Transverse colon (tissue), 4 donors: ENCODE measurements at regions not wholly inside any gene's neighbourhood (a gene's known extent, or its start where the extent isn't known, plus 50 kb on each side); places are given as distances from the start of the nearest gene placed in this dataset.
"Not testable (repeated sequence)": the region's sequence is repeated elsewhere in the genome, so short reads cannot be mapped to it uniquely, and the experiment has no call there.

Source experiments
- DNase-seq: peaks from one replicate; pipeline ENCODE4 v3.0.0-alpha.2; 2019
- H3K27ac ChIP-seq, 4 donors: fragments of 200-600 bp; sonication (generic); 2 replicates each; pipeline ENCODE4 v1.5.1; 2016 to 2018; ENCODE audit warnings: inconsistent platforms in 4 of 4
- H3K27me3 ChIP-seq: fragments of 200-600 bp; sonication (generic); 2 replicates; pipeline ENCODE4 v1.5.1; 2017; ENCODE audit warnings: inconsistent platforms
- H3K36me3 ChIP-seq, 4 donors: fragments of 200-600 bp; sonication (generic); 2 replicates each; pipeline ENCODE4 v1.5.1; 2017 to 2019; ENCODE audit warnings: inconsistent platforms in 4 of 4
- H3K4me1 ChIP-seq, 4 donors: fragments of 200-600 bp; sonication (generic); 2 replicates each; pipeline ENCODE4 v1.5.1; 2017 to 2020; ENCODE audit warnings: inconsistent platforms in 4 of 4
- H3K4me3 ChIP-seq, 4 donors: fragments of 200-600 bp; sonication (generic); 1 replicate in 1 of 4; 2 replicates in 3 of 4; pipeline versions ENCODE4 v1.5.1 to v1.6.1; 2017 to 2019; ENCODE audit warnings: inconsistent platforms in 4 of 4
- H3K9me3 ChIP-seq, 2 donors: fragments of 200-600 bp; sonication (generic); 2 replicates each; pipeline ENCODE4 v1.5.1; 2017 to 2019; ENCODE audit warnings: inconsistent platforms in 2 of 2
- EP300 ChIP-seq: sonication (generic); formaldehyde crosslinking; IDR thresholded peaks from one replicate; pipeline ENCODE4 v1.6.1; 2017; ENCODE audit warnings: antibody characterized with exemption, low read depth
- POLR2A ChIP-seq: fragments of 450-650 bp; IDR thresholded peaks from one replicate; pipeline ENCODE4 v1.6.1; 2016; ENCODE audit warnings: antibody characterized with exemption, mild to moderate bottlenecking, moderate library complexity
- POLR2AphosphoS5 ChIP-seq, 3 donors: sonication (generic); formaldehyde crosslinking; IDR thresholded peaks; one replicate each; pipeline ENCODE4 v1.6.1; 2016; ENCODE audit warnings: antibody characterized with exemption in 3 of 3
- WGBS, 2 donors: methylation state at CpG; one replicate each; pipeline ENCODE4 v1.1.5; 2018; ENCODE audit warnings: low coverage in 1 of 2; 5-methylcytosine and 5-hydroxymethylcytosine counted together
- in situ Hi-C, 4 donors: fragments of 200-750 bp; cut with MboI; loops; one replicate each; pipeline versions ENCODE4 v1.15.0 to v1.15.1; 2017; ENCODE audit warnings: low sequenced_read_pairs in 3 of 4, low pct_ligation_motif_present in 1 of 4, low pct_unique_long_range_greater_than_20kb in 1 of 4
- intact Hi-C: fragments of 100-400 bp; cut with DNase I; formaldehyde crosslinking; loops from one replicate; pipeline ENCODE4 v1.15.1; 2023; ENCODE audit warnings: low total_unique reads
- TF ChIP-seq, protein P1 (sequence below), 5 experiments: fragments of 200-600 bp in 3 of 5; fragments of 450-650 bp in 2 of 5; sonication (generic) in 3 of 5; IDR thresholded peaks; 1 replicate in 2 of 5; 2 replicates in 3 of 5; pipeline ENCODE4 v1.5.1; 2016 to 2017; ENCODE audit warnings: antibody characterized with exemption in 5 of 5, inconsistent platforms in 3 of 5, mild to moderate bottlenecking in 2 of 5, moderate library complexity in 1 of 5

DNA sequence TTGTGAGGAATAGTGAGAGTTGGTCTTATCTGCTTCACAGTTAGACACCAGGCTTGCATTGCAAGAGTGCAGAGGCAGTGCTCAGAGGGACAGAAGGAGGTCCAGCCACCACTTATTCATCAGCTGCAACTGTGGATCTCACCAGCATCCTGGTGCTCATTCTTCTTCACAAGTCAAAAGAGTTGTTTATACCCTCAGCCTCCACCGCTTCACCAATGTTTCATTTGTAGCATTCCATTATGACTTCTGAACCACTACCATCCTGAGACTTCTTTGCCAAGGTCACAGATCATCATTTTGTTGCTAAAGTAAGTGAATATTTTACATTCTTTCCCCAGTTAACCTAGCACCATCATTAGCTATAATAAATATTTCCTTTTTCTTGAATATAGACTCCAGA lies 230.5 kb upstream of the KITLG start:
- Histone ChIP-seq H3K27ac (no peak overlapping the region), H3K9me3 (no peaks in the 10 kb centered on the region), H3K4me3 (no peak overlapping the region), H3K27me3 (no peaks in the 10 kb centered on the region), H3K36me3 (no peaks in the 10 kb centered on the region), H3K4me1 (no peaks in the 10 kb centered on the region)
- DNase-seq, result no peak
- TF ChIP-seq POLR2AphosphoS5 (IDR thresholded peaks at IDR 0.05) (no peak), POLR2A (no peak), EP300 (no peak)
- TF ChIP-seq, protein P1, sequence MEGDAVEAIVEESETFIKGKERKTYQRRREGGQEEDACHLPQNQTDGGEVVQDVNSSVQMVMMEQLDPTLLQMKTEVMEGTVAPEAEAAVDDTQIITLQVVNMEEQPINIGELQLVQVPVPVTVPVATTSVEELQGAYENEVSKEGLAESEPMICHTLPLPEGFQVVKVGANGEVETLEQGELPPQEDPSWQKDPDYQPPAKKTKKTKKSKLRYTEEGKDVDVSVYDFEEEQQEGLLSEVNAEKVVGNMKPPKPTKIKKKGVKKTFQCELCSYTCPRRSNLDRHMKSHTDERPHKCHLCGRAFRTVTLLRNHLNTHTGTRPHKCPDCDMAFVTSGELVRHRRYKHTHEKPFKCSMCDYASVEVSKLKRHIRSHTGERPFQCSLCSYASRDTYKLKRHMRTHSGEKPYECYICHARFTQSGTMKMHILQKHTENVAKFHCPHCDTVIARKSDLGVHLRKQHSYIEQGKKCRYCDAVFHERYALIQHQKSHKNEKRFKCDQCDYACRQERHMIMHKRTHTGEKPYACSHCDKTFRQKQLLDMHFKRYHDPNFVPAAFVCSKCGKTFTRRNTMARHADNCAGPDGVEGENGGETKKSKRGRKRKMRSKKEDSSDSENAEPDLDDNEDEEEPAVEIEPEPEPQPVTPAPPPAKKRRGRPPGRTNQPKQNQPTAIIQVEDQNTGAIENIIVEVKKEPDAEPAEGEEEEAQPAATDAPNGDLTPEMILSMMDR (IDR thresholded peaks at IDR 0.05), result no peak
- intact Hi-C loops, result no loop called here
- 86 to 96% methylated on average over 1 of the region's 1 CpG for WGBS, 2 donors
- in situ Hi-C loops, result no loop called here

GRCh38 chr12:88809841-88810240 lies 229.6 kb upstream of the KITLG start:
- H3K9me3 ChIP-seq, H3K27me3 ChIP-seq, H3K4me1 ChIP-seq, DNase-seq, H3K27ac ChIP-seq, H3K36me3 ChIP-seq, in situ Hi-C loops, H3K4me3 ChIP-seq, intact Hi-C loops: not testable (repeated sequence)
- 68 to 88% methylated on average over 1 of the region's 1 CpG for WGBS, 2 donors

GRCh38 chr12:88805692-88806091 lies 225.4 kb upstream of the KITLG start:
- no peaks in the 10 kb centered on the region for H3K36me3 ChIP-seq
- no peak for DNase-seq
- H3K27me3 ChIP-seq, result no peaks in the 10 kb centered on the region
- no peak overlapping the region for H3K27ac ChIP-seq
- H3K4me1 ChIP-seq, result no peaks in the 10 kb centered on the region
- no peak overlapping the region for H3K4me3 ChIP-seq
- in situ Hi-C loops (no loop called here), intact Hi-C loops (no loop called here)
- no peaks in the 10 kb centered on the region for H3K9me3 ChIP-seq
- TF ChIP-seq, protein P1 (IDR thresholded peaks at IDR 0.05), result no peak
- TF ChIP-seq POLR2A, result no peak
- TF ChIP-seq EP300, result no peak
- TF ChIP-seq POLR2AphosphoS5 (IDR thresholded peaks at IDR 0.05), result no peak
- 59 to 75% methylated on average over 1 of the region's 1 CpG for WGBS, 2 donors

DNA sequence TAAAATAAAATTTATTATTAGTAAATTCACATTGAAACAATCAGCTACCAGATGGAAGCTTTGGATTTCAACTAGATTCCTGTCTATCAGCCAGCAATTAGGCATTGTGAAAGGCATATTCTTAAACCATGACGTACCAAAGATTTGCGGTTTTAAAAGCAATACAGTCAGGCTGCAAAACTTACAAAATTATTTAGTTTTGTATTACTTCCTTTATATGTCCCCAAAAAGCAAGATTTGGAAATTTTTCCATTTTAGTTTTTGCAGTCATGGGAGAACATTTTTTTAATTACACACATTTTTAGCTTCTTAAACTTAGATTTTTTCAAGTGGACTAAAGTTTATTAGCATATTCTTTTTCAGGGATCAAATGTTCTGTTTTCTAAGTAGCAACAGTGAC lies 225.0 kb upstream of the KITLG start:
- no peak overlapping the region for H3K27ac ChIP-seq
- intact Hi-C loops, result no loop called here
- DNase-seq, result no peak

DNA sequence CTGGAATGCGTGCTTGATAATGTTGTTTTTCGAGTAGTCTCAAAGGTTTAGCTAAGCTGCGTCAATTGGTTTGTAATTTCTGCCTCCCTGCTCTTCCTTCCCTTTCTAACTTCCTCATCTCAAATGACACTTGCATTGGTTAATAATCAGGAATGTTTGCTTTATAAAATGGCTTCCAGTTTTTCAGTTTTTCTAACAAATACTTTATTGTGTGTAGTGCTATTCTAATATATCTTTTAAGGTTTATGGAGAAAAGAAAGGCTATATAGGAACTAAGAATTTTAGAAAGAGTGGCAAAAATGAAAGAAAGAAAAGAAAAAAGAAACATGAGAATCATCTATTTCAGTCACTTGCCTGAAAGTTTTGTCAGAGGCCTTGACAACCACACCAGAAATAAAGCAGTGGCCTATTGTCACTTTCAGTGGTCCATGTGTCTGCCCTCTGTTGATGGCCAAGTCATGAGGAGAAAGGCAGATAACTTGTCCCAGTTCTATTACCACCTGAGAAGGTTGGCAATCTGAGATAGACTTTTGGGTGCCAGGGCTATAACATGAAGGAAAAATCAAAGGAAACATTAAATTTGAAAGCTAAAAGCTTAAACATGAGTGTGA lies 221.9 kb upstream of the KITLG start:
- DNase-seq, result no peak
- Histone ChIP-seq H3K4me1 (no peaks in the 10 kb centered on the region), H3K36me3 (no peaks in the 10 kb centered on the region), H3K4me3 (no peak overlapping the region), H3K27ac (no peak overlapping the region), H3K9me3 (no peaks in the 10 kb centered on the region), H3K27me3 (no peaks in the 10 kb centered on the region)
- WGBS, 2 donors, result 76 to 87% methylated on average over 3 of the region's 3 CpGs
- TF ChIP-seq POLR2A, result no peak
- intact Hi-C loops, result no loop called here
- in situ Hi-C loops, result no loop called here

More for the DNA sequence above, 225.0 kb upstream of the KITLG start:
- H3K9me3 ChIP-seq, result no peaks in the 10 kb centered on the region
- no peak overlapping the region for H3K4me3 ChIP-seq
- no peaks in the 10 kb centered on the region for H3K36me3 ChIP-seq
- H3K4me1 ChIP-seq, result no peaks in the 10 kb centered on the region
- H3K27me3 ChIP-seq, result no peaks in the 10 kb centered on the region
- TF ChIP-seq POLR2AphosphoS5 (IDR thresholded peaks at IDR 0.05), result no peak
- no peak for TF ChIP-seq POLR2A
- 92 to 96% methylated on average over 2 of the region's 2 CpGs for WGBS, 2 donors
- in situ Hi-C loops, result no loop called here
